HPDE6-E6E7 (cell line): ENCODE measurements at regions not wholly inside any gene's neighbourhood (a gene's known extent, or its start where the extent isn't known, plus 50 kb on each side); places are given as distances from the start of the nearest gene placed in this dataset.
"Not testable (repeated sequence)": the region's sequence is repeated elsewhere in the genome, so short reads cannot be mapped to it uniquely, and the experiment has no call there.

Experiments
- DNase-seq: peaks from one replicate; pipeline ENCODE4 v3.0.0; 2011; ENCODE audit warnings: missing footprints; ENCODE audit errors: extremely low spot score

- not testable (repeated sequence) for DNase-seq
These were observed 123.6 kb upstream of the RHOU start for GRCh38 chr1:228611707-228612106.

- not testable (repeated sequence) for DNase-seq
These were observed 113.1 kb upstream of the RHOU start for GRCh38 chr1:228622002-228622716.

- DNase-seq, result not testable (repeated sequence)
These were observed 108.8 kb upstream of the RHOU start for GRCh38 chr1:228626481-228626880.

- DNase-seq, result not testable (repeated sequence)
These were observed 102.4 kb upstream of the RHOU start for GRCh38 chr1:228632858-228633257.

DNA sequence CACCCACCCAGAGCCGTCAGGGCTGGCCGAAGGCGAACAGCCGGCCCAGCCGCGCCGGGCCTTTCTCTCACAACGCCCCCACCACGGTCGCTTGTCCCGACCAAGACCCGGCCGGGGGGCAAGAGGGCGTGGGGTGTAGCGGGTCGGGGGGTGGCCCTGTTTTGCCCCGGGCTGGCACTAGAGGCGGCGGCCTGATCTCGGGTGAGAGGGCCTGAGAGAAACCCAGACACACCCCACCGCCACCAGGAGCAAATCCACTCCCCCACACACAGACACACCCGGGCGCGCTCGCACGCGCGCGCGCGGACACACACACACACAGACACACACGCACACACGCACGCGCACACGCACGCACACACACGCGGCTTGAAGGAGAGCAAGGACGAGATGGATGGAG is 100.0 kb upstream of the RHOU start:
- not testable (repeated sequence) for DNase-seq

DNA sequence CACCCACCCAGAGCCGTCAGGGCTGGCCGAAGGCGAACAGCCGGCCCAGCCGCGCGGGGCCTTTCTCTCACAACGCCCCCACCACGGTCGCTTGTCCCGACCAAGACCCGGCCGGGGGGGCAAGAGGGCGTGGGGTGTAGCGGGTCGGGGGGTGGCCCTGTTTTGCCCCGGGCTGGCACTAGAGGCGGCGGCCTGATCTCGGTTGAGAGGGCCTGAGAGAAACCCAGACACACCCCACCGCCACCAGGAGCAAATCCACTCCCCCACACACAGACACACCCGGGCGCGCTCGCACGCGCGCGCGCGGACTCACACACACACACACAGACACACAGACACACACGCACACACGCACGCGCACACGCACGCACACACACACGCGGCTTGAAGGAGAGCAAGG is 97.8 kb upstream of the RHOU start:
- DNase-seq, result not testable (repeated sequence)

DNA sequence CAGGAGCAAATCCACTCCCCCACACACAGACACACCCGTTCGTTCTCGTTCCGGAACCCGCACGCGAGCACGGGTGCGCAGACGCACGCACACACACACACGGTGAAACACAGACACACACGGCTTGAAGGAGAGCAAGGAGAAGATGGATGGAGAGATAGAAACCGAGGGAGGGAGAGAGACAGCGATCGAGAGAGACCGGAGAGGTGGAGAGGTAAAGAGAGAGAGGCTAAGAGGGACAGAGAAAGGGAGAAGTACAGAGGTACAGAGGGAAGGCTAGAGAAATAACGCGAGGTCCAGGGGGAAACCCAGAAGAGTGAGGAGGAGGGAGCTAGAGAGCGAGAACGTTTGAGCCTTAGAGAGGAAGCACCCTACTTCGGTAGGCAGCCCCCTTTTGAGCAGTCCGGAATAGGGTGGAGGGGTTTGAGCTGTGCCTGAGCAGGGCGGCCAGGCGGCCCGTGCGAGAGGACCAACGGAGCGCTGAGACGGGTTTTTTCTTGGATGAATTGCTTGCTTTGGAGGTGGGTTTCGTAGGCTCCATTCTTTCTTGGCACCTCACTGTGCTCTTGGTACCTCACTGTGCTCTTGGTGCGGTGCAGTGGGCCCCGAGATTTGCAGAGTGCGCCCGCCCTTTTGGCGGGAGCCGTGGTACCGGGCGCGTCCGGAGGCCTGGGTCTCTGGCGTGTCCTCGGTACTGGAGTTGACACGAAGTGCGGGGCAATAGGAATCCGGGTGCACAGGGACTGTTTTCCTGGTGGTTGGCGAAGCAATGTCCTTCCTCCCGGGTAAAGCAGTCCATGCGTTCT is 88.4 kb upstream of the RHOU start:
- DNase-seq, result no peak

GRCh38 chr1:228647523-228648444 is 87.5 kb upstream of the RHOU start:
- peak; percentile 41 for DNase-seq

- DNase-seq, result no peak
These were observed 86.5 kb upstream of the RHOU start for GRCh38 chr1:228648647-228649383.

DNA sequence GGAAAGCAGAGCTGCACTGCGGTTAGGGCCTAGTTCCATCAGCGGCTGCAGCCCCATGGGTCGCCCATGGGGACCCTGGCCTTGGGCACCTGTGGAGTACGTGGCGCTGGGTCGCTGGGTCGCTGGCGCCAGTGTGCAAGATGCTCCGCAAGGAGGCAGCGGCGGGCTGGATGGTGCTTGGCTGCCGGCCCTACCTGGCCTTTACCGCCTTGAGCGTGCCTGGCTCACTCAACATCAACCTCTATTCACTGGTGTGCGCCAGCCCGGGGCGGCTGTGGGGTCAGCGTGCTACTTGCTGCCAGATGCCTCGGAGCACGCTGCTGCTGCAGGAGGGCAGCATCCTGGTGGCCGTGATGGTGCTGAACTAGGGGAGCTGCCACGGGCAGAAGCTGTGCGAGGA is 85.1 kb upstream of the RHOU start:
- DNase-seq, result no peak

DNA sequence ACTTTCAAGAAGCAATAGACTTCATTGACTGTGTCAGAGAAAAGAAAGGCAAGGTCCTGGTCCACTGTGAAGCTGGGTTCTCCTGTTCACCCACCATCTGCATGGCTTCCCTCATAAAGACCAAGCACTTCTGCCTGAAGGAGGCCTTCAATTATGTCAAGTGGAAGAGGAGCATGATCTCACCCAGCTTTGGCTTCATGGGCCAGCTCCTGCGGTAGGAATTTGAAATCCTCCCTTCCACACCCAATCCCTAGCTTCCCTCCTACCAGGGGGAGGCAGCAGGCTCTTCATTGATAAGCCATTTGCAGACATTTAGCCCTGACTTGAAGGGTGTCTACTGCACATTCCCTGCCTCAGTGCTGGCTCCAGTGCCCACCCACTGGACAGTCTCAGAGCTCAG is 84.3 kb upstream of the RHOU start:
- DNase-seq, result no peak

DNA sequence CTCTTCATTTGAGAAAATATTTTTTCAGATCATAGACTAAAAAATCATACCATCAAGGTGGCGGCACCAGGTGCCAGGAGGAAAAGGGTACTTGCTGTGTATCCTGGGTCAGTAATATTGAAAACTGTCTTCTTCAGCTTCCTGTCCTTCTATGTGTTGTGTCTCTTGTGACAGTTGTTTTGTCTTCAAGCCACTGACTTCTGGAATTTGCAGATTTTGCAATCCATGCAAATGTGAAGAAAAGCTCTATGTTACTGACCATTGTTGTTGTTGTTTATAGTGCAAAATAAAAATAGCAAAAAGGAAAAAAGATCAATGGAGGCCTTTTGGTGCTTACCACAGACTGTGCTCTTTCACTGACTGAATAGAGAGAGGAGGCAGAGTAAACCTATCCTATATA is 83.2 kb upstream of the RHOU start:
- DNase-seq, result no peak

DNA sequence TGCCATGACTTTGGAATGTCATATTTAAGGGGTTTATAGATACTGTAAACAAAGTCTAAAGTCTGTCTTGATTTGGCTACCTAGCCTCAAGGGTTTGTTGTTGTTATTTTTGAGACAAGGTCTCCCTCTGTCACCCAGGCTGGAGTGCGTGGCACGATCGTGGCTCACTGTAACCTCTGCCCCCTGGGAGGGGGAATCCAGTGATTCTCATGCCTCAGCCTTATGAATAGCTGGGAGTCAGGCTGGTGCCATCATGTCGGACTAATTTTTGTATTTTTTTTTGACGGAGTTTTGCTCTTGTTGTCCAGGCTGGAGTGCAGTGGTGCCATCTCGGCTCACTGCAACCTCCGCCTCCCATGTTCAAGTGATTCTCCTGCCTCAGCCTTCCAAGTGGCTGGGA is 82.2 kb upstream of the RHOU start:
- DNase-seq, result not testable (repeated sequence)

DNA sequence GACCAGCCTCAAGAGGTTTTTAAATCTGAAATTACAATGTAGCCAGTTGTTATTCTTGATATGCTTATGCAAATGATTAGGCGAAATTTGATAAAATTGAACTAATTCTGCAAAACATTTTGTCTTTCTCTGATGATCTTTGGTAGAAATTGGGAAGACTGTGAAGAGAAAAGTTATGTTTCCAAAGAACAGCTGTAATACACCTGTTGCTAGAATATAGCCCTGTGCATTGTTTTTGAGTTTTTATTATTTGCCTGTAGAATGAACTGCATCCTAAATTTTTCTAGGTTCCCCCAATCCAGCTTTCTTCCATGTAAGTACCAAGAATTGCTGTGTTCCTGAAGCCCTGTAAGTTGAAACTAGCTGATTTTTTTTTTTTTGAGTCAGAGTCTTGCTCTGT is 81.5 kb upstream of the RHOU start:
- no peak for DNase-seq

GRCh38 chr1:228655796-228656394 is 79.4 kb upstream of the RHOU start:
- no peak for DNase-seq

GRCh38 chr1:228662007-228662689 is 73.1 kb upstream of the RHOU start:
- DNase-seq, result not testable (repeated sequence)

GRCh38 chr1:228664399-228664914 is 70.8 kb upstream of the RHOU start:
- DNase-seq, result peak; percentile 53

DNA sequence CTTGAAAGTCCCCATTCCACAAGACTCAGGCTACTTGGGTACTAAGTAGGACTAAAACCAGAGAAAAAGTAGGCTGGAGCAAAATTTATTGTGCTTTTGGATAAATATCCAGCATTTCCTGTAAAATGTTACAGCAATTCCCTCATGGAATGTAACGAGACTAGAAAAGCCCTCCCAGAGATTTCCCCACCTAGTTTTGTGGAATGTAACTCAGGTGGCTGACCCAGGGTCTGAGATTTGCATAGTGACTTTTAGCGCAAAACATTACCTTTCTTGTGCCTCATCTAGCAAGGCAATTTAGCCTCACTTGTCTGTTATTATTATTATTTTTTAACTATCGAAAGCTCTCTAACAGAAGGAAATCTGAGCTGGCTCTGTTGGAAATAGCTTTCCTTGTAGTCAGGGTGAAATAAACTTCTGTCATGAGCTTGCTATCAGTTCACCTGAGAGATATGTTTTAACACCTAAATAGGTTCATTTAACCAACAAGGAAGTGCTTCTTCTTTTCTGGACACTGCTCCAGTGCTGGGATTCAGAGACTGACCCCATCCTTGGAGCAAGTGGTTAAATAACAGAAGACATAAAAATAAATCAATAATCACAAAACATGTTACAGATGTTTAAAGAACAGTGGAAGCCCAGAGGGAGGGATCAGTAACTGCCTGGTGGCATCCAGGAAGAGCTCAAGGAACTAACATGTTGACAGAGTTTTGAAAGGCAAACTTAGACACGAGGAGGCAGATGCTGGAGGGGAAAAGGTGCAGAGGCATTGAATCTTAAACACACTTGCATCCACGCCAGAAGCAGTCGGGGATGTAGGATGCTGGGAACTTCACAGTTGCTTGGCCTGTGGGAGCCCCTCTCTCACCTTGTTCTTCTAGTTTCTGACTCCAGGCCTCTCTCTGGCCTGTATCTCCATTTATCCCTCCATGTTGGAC is 68.3 kb upstream of the RHOU start:
- no peak for DNase-seq
